ENCODE measurements at regions not wholly inside any gene's neighbourhood (a gene's known extent, or its start where the extent isn't known, plus 50 kb on each side); places are given as distances from the start of the nearest gene placed in this dataset.

DNA sequence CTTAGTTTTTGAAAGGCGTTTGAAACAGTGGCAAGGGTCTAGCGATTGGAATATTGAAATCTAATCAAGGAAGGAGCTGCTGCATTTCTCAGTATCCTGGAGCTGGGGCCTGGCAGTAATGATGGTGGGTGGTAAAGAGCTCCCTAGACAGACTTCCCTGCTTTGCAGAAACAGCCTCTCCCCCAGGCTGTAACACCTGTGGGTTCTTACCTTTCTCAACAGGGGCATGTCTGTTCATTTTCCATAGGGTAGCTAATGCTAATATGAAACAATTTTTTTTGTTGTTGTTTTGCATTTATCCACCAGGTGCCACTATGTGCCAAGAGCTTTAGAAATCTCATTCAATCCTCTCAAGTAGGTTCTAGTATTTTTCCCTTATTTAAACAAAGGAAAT lies 345.5 kb downstream of the REEP3 start:
- in situ Hi-C loops (cut with MboI; ENCODE audit: low sequenced_read_pairs, unreplicated experiment) = no loop called here
- TF ChIP-seq, protein P1, sequence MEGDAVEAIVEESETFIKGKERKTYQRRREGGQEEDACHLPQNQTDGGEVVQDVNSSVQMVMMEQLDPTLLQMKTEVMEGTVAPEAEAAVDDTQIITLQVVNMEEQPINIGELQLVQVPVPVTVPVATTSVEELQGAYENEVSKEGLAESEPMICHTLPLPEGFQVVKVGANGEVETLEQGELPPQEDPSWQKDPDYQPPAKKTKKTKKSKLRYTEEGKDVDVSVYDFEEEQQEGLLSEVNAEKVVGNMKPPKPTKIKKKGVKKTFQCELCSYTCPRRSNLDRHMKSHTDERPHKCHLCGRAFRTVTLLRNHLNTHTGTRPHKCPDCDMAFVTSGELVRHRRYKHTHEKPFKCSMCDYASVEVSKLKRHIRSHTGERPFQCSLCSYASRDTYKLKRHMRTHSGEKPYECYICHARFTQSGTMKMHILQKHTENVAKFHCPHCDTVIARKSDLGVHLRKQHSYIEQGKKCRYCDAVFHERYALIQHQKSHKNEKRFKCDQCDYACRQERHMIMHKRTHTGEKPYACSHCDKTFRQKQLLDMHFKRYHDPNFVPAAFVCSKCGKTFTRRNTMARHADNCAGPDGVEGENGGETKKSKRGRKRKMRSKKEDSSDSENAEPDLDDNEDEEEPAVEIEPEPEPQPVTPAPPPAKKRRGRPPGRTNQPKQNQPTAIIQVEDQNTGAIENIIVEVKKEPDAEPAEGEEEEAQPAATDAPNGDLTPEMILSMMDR (IDR thresholded peaks at IDR 0.05; ENCODE audit: borderline replicate concordance, control extremely low read depth, extremely low read depth, insufficient read depth, missing control alignments) = no peak
- DNase-seq (ENCODE audit: low spot score) = no peak

DNA sequence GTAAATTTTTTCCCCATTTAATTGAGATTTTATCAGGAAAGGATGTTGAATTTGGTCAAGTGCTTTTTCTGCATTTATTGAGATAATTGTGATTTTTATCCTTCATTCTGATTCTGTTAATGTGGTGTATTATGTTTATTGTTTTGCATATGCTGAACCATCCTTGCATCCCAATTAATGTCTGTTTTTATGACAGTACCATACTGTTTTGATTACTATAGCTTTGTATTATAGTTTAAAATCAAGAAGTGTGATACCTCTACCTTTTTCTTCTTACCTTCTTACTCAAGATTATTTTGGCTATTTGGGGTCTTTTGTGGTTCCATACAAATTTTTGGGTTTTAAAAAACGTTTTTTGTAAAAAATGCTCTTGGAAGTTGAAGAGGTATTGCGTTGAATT lies 357.2 kb downstream of the REEP3 start:
- no peak for DNase-seq (ENCODE audit: low spot score)
- in situ Hi-C loops (cut with MboI; ENCODE audit: low sequenced_read_pairs, unreplicated experiment) = no loop called here
- TF ChIP-seq, protein P1 (IDR thresholded peaks at IDR 0.05; ENCODE audit: borderline replicate concordance, control extremely low read depth, extremely low read depth, insufficient read depth, missing control alignments) = no peak

DNA sequence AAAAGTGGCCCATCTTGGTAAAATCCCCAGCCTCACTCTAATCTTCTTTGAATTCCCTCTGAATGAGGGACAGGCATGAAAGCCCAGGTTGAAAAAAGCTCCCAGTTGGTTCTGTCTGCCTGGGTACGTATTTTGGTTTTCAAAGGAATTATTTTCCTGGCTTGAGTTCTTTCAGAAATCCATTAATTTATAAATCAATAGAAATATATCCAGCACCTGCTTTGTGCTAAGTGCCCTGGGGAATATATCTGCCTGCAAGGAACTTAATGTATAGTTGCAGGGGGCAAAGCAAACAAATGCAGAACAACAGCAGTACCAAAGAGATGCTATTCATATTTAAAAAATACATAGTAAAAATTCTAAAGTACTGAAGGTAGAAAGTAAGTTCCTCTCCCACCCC lies 362.7 kb downstream of the REEP3 start:
- in situ Hi-C loops (cut with MboI; ENCODE audit: low sequenced_read_pairs, unreplicated experiment) = no loop called here
- TF ChIP-seq, protein P1 (IDR thresholded peaks at IDR 0.05; ENCODE audit: borderline replicate concordance, control extremely low read depth, extremely low read depth, insufficient read depth, missing control alignments) = no peak
- DNase-seq (ENCODE audit: low spot score) = no peak

GRCh38 chr10:63884426-63884825 lies 363.2 kb downstream of the REEP3 start:
- in situ Hi-C loops (cut with MboI; ENCODE audit: low sequenced_read_pairs, unreplicated experiment) = no loop called here
- DNase-seq (ENCODE audit: low spot score) = no peak
- TF ChIP-seq, protein P1 (IDR thresholded peaks at IDR 0.05; ENCODE audit: borderline replicate concordance, control extremely low read depth, extremely low read depth, insufficient read depth, missing control alignments) = no peak

- in situ Hi-C loops (cut with MboI; ENCODE audit: low sequenced_read_pairs, unreplicated experiment) = no loop called here
- DNase-seq (ENCODE audit: low spot score) = no peak
- TF ChIP-seq, protein P1 (IDR thresholded peaks at IDR 0.05; ENCODE audit: borderline replicate concordance, control extremely low read depth, extremely low read depth, insufficient read depth, missing control alignments) = no peak
Observed at GRCh38 chr10:63885156-63885555, 364.0 kb downstream of the REEP3 start.

DNA sequence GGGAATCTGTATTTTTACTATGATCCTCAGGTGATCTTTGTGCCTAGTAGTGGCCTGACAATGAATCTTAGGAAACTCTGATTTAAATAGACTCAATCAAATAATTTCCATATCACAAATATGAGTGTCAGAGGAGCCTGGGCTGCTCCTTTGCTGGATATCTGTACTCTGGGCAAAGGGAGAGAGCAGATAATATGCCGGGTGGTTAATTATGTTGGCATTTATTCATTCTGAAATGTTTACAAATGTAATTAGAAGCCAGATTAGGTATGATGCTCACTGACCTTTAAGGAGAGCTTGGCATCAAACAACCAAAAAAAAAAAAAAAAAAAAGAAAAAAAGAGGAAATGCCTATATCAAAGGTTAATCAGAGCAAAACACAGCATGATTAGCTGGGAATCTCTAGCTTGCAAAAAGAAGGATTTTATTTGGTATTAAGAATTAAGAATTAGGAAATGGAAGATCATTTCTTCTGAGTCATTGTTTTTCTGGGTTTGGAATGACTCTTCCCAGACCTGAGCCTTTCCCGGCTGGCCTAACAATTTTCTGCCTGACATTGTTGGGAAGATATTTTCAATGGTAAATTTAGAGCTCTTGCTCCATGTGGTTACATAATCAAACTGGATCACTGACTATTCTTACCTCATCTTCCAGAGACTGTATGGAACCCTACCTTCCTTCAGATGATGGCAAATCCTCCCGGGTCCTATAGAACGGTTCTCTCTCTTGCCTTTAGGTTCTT lies 365.3 kb downstream of the REEP3 start:
- in situ Hi-C loops (cut with MboI; ENCODE audit: low sequenced_read_pairs, unreplicated experiment) = no loop called here

More for the DNA sequence above, 365.3 kb downstream of the REEP3 start:
- DNase-seq (ENCODE audit: low spot score) = no peak
- TF ChIP-seq, protein P1 (IDR thresholded peaks at IDR 0.05; ENCODE audit: borderline replicate concordance, control extremely low read depth, extremely low read depth, insufficient read depth, missing control alignments) = no peak

Measured in GM13976 (cell line).